ENCODE measurements at regions not wholly inside any gene's neighbourhood (a gene's known extent, or its start where the extent isn't known, plus 50 kb on each side); places are given as distances from the start of the nearest gene placed in this dataset.

GRCh38 chr3:186465508-186465907 is 78.7 kb downstream of the CRYGS start:
- H3K27ac ChIP-seq = no peak overlapping the region
- no peak for TF ChIP-seq CTCF (conservative IDR thresholded peaks at IDR 0.05)

- no peak overlapping the region for H3K27ac ChIP-seq
- no peak for TF ChIP-seq CTCF (conservative IDR thresholded peaks at IDR 0.05)
These were observed 79.6 kb downstream of the CRYGS start for GRCh38 chr3:186464424-186465093.

- H3K27ac ChIP-seq = no peak overlapping the region
These were observed 83.0 kb downstream of the CRYGS start for GRCh38 chr3:186461141-186461540.

GRCh38 chr3:186459108-186459467 is 85.1 kb downstream of the CRYGS start:
- TF ChIP-seq CTCF (conservative IDR thresholded peaks at IDR 0.05) = no peak
- no peak overlapping the region for H3K27ac ChIP-seq

More at GRCh38 chr3:186461141-186461540, 83.0 kb downstream of the CRYGS start:
- TF ChIP-seq CTCF (conservative IDR thresholded peaks at IDR 0.05) = no peak

- no peak for TF ChIP-seq CTCF (conservative IDR thresholded peaks at IDR 0.05)
- H3K27ac ChIP-seq = no peak overlapping the region
These were observed 85.7 kb downstream of the CRYGS start for GRCh38 chr3:186458306-186459107.

- no peak overlapping the region for H3K27ac ChIP-seq
- TF ChIP-seq CTCF (conservative IDR thresholded peaks at IDR 0.05) = no peak
These were observed 86.9 kb downstream of the CRYGS start for GRCh38 chr3:186457236-186457635.

- H3K27ac ChIP-seq = no peak overlapping the region
- TF ChIP-seq CTCF (conservative IDR thresholded peaks at IDR 0.05) = no peak
These were observed 87.4 kb downstream of the CRYGS start for GRCh38 chr3:186456731-186457191.

All from VCaP (cell line).